ENCODE measurements at regions not wholly inside any gene's neighbourhood (a gene's known extent, or its start where the extent isn't known, plus 50 kb on each side); places are given as distances from the start of the nearest gene placed in this dataset.

- DNase-seq = no peak
These were observed 56.7 kb upstream of the IRAK1BP1 start for GRCh38 chr6:78810698-78811097.
